RWPE2 (cell line): ENCODE measurements at regions not wholly inside any gene's neighbourhood (a gene's known extent, or its start where the extent isn't known, plus 50 kb on each side); places are given as distances from the start of the nearest gene placed in this dataset.

ENCODE experiments used
- ATAC-seq: fragments of 200-7000 bp; cut with Tn5 transposase; 3 replicates; pipeline ENCODE4 v1.9.1; 2021; ENCODE audit warnings: low read depth
- DNase-seq: peaks from one replicate; pipeline ENCODE4 v3.0.0-alpha.2; 2020; ENCODE audit warnings: low spot score
- H3K27ac ChIP-seq: fragments of 450-650 bp; 2 replicates; pipeline ENCODE4 v1.5.1; 2017; ENCODE audit warnings: mild to moderate bottlenecking; ENCODE audit not compliant: poor library complexity, severe bottlenecking
- H3K27me3 ChIP-seq: fragments of 250-450 bp; sonication (Bioruptor Pico); 2 replicates; pipeline ENCODE4 v1.5.1; 2021; ENCODE audit warnings: mild to moderate bottlenecking, moderate library complexity; ENCODE audit not compliant: insufficient read depth, poor library complexity, severe bottlenecking
- H3K36me3 ChIP-seq: fragments of 250-450 bp; sonication (Bioruptor Pico); 2 replicates; pipeline ENCODE4 v1.5.1; 2020; ENCODE audit warnings: low read depth, mild to moderate bottlenecking, moderate library complexity
- H3K4me1 ChIP-seq: fragments of 250-450 bp; sonication (Bioruptor Pico); 2 replicates; pipeline ENCODE4 v1.5.1; 2021; ENCODE audit warnings: mild to moderate bottlenecking, moderate library complexity; ENCODE audit not compliant: insufficient read depth, poor library complexity, severe bottlenecking
- H3K4me3 ChIP-seq: fragments of 250-450 bp; sonication (Bioruptor Pico); 2 replicates; pipeline ENCODE4 v1.5.1; 2021; ENCODE audit warnings: mild to moderate bottlenecking, moderate library complexity; ENCODE audit not compliant: severe bottlenecking
- H3K9me3 ChIP-seq: fragments of 250-450 bp; sonication (Bioruptor Pico); 2 replicates; pipeline ENCODE4 v1.5.1; 2021; ENCODE audit warnings: mild to moderate bottlenecking, moderate library complexity; ENCODE audit not compliant: severe bottlenecking
- TF ChIP-seq, protein P1 (sequence below): fragments of 450-650 bp; IDR thresholded peaks from one replicate; pipeline ENCODE4 v1.5.1; 2017; ENCODE audit warnings: mild to moderate bottlenecking, moderate library complexity; ENCODE audit not compliant: poor library complexity, severe bottlenecking

DNA sequence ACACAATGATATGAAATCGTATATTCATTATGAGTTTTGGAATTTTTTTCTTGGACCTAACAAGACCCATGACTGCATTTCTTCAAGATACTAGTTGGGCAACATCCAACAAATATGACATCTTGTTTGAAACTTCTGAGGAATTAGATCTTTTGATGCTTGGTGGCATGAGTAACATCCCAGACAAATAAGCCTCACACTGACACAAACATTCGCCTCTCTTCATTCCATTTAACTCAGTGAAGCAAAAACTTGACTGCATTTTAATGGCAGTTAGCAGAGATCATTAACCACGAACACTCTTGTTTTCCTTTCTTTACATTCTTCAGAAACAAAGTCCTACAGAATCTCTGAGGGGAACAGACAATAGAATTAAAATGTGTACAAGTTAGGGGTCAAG lies 758.3 kb downstream of the C12orf50 start:
- no peaks in the 10 kb centered on the region for H3K9me3 ChIP-seq
- H3K27me3 ChIP-seq = no peaks in the 10 kb centered on the region
- TF ChIP-seq, protein P1, sequence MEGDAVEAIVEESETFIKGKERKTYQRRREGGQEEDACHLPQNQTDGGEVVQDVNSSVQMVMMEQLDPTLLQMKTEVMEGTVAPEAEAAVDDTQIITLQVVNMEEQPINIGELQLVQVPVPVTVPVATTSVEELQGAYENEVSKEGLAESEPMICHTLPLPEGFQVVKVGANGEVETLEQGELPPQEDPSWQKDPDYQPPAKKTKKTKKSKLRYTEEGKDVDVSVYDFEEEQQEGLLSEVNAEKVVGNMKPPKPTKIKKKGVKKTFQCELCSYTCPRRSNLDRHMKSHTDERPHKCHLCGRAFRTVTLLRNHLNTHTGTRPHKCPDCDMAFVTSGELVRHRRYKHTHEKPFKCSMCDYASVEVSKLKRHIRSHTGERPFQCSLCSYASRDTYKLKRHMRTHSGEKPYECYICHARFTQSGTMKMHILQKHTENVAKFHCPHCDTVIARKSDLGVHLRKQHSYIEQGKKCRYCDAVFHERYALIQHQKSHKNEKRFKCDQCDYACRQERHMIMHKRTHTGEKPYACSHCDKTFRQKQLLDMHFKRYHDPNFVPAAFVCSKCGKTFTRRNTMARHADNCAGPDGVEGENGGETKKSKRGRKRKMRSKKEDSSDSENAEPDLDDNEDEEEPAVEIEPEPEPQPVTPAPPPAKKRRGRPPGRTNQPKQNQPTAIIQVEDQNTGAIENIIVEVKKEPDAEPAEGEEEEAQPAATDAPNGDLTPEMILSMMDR = no peak
- no peak overlapping the region for H3K4me3 ChIP-seq
- peaks cover 6% of the 10 kb centered on the region for H3K4me1 ChIP-seq
- ATAC-seq (no peak), DNase-seq (no peak)
- H3K27ac ChIP-seq = no peak overlapping the region
- no peaks in the 10 kb centered on the region for H3K36me3 ChIP-seq

DNA sequence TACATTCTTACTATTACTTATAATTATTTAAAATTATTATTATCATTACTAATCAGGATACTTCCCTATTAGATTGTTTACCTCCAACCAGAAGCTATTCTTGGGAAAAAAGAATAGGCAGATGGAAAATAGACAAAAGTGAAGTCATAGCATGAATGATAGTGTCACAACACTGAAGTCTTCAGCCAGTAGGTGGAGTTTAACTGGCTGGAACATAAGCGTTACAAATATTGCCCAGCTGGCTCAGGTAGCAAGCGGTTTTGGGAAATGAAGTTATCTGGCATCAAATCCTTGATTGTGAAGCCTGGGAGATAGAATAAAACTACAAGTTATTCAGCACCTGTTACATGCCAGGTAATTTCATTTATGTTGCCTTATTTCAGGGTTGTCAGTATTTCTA lies 762.9 kb downstream of the C12orf50 start:
- Histone ChIP-seq H3K27me3 (no peaks in the 10 kb centered on the region), H3K9me3 (no peaks in the 10 kb centered on the region), H3K4me3 (no peak overlapping the region), H3K4me1 (no peaks in the 10 kb centered on the region), H3K27ac (no peak overlapping the region), H3K36me3 (no peaks in the 10 kb centered on the region)
- ATAC-seq (no peak), DNase-seq (no peak)
- TF ChIP-seq, protein P1 = peak; percentile 27

DNA sequence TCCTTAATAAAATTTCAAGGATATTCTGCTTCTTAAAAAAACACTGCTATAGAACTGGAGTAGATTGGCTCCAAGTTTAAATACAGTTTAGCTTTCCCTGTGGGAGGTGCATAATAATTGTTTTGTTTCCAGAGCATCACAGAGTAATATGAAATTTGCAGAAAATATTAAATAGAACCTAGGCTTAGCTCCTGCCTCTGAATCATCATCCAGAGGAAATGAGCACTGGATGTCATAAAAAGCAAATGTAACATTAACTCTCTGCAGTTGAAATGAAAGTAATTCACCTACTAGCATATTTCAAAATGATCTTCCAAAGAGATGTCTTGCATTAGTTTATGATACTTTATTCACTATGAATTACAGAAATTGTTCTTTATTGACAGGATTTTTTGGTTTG lies 769.8 kb downstream of the C12orf50 start:
- Histone ChIP-seq H3K4me3 (no peak overlapping the region), H3K36me3 (no peaks in the 10 kb centered on the region), H3K4me1 (peaks cover 3% of the 10 kb centered on the region), H3K27me3 (no peaks in the 10 kb centered on the region), H3K27ac (no peak overlapping the region), H3K9me3 (no peaks in the 10 kb centered on the region)
- DNase-seq (no peak), ATAC-seq (no peak)
- TF ChIP-seq, protein P1 = no peak

DNA sequence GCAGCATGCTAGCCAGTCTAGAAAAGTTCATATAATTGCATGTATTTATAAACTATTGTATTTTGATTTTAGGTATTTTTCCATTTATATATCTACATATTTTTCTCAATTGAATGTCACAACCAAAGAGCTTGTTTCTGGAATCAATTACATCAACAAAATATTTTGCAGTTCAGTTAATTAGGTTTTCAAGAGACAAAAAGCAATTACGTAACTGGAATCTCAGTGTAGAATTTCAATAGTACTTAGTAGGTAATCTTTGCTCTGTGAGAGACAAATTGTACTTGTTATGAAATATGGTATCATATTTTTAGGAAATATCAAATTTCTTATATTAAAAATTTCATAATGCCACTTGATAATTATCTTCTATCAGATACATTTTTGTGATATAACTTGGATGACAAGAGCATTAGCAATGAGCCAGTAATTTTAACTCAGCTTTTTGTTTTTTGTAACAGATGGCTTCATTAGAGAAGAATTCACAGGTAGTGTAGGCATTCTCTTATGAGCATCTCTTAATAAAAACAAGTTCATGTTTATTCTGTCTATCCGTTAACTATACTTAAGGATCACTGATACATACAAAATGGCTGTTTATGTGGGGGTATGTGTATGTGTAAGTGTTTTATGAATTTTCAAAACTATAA lies 774.7 kb downstream of the C12orf50 start:
- H3K27ac ChIP-seq = no peak overlapping the region
- no peaks in the 10 kb centered on the region for H3K9me3 ChIP-seq
- H3K4me3 ChIP-seq = no peak overlapping the region
- H3K4me1 ChIP-seq = peaks cover 3% of the 10 kb centered on the region
- ATAC-seq (no peak), DNase-seq (no peak)
- H3K27me3 ChIP-seq = no peaks in the 10 kb centered on the region
- TF ChIP-seq, protein P1 = no peak
- H3K36me3 ChIP-seq = no peaks in the 10 kb centered on the region

DNA sequence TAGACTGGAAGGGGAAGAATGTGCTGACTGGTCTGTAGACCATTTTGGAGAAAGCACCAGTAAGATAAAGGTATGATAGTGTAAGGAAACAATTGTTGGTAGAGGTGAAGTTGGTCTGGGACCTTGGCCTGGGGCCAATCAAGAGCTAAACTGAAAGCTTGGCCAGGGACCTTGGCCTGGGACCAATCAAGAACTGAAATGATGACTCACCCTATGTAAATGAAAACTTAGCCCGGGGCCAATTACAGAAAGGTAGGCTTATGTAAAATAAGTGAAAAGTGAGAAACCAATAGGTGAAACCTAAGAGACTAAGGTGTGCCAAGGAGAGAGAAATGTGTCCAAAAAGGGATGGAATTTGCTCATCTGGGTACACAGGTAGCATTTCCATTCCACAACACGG lies 776.0 kb downstream of the C12orf50 start:
- TF ChIP-seq, protein P1 = no peak
- H3K4me3 ChIP-seq = no peak overlapping the region
- H3K27ac ChIP-seq = no peak overlapping the region
- 0 out of 3 replicates have a peak, but pooled peaks have one; percentile 29 for ATAC-seq
- no peaks in the 10 kb centered on the region for H3K36me3 ChIP-seq
- DNase-seq = no peak
- no peaks in the 10 kb centered on the region for H3K9me3 ChIP-seq
- H3K27me3 ChIP-seq = no peaks in the 10 kb centered on the region
- H3K4me1 ChIP-seq = no peaks in the 10 kb centered on the region
